ENCODE measurements at regions not wholly inside any gene's neighbourhood (a gene's known extent, or its start where the extent isn't known, plus 50 kb on each side); places are given as distances from the start of the nearest gene placed in this dataset.

DNA sequence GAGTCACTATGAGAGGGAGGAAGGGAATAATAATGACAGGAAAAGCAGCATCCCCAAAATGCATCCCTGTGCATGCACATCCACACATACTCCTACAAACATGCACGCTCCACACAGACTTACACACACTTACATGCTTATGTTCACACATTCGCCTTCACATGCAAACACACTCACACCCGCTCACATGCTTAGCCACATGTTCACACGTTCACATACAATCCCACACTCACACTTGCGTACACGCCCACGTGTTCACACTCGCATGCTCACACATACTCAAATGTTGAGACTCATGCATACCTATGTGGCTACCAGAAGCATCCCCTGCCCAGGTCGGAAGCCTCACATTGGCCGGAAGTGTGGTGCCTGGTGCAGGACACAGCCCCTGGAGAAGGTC is 372.1 kb downstream of the MN1 start:
- FAIRE-seq (no peak), DNase-seq (ENCODE audit: insufficient read length, low spot score) (no peak)
- TF ChIP-seq, protein P1, sequence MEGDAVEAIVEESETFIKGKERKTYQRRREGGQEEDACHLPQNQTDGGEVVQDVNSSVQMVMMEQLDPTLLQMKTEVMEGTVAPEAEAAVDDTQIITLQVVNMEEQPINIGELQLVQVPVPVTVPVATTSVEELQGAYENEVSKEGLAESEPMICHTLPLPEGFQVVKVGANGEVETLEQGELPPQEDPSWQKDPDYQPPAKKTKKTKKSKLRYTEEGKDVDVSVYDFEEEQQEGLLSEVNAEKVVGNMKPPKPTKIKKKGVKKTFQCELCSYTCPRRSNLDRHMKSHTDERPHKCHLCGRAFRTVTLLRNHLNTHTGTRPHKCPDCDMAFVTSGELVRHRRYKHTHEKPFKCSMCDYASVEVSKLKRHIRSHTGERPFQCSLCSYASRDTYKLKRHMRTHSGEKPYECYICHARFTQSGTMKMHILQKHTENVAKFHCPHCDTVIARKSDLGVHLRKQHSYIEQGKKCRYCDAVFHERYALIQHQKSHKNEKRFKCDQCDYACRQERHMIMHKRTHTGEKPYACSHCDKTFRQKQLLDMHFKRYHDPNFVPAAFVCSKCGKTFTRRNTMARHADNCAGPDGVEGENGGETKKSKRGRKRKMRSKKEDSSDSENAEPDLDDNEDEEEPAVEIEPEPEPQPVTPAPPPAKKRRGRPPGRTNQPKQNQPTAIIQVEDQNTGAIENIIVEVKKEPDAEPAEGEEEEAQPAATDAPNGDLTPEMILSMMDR (IDR thresholded peaks at IDR 0.05; ENCODE audit: insufficient read depth, missing control alignments) = no peak

DNA sequence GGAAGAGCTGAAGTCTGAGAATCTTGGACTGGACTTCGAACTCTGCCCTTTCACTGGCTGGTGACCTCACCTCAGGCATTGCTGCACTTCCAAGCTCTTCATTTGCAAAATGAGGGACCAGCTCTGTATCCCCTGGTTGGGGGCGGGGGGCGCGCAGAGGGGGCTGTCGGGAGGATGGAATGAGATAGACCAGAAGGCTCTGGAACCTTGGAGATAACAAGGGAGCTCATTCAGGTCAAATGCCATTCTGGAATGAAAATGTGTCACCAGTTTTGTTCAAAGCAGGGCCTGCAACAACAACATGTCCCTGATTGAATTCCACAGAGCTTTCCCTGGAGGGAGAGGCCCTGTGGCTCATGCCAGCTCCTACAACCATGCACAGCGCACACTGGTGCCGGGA is 370.5 kb downstream of the MN1 start:
- TF ChIP-seq, protein P1 (IDR thresholded peaks at IDR 0.05; ENCODE audit: insufficient read depth, missing control alignments) = no peak
- FAIRE-seq = no peak
- DNase-seq (ENCODE audit: insufficient read length, low spot score) = no peak

DNA sequence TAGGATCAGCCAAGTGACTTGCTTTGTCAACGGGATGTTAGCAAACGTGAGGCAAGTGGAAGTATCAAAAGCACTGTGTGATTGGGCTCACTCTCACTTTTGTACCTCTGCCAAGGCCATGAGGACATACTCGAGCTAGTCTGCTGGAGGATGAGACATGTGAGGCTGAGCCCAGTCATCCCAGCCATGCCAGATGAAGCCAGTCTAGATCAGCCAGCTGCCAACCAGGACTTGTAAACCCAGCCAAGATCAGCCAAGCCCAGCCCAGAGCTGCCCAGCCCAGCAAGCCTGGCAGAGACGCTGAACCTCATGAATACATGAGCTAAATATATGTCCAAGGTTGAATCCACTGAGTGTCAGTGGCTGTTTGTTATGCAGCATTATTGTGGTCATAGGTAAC is 369.7 kb downstream of the MN1 start:
- TF ChIP-seq, protein P1 (IDR thresholded peaks at IDR 0.05; ENCODE audit: insufficient read depth, missing control alignments) = no peak
- FAIRE-seq = no peak
- no peak for DNase-seq (ENCODE audit: insufficient read length, low spot score)

DNA sequence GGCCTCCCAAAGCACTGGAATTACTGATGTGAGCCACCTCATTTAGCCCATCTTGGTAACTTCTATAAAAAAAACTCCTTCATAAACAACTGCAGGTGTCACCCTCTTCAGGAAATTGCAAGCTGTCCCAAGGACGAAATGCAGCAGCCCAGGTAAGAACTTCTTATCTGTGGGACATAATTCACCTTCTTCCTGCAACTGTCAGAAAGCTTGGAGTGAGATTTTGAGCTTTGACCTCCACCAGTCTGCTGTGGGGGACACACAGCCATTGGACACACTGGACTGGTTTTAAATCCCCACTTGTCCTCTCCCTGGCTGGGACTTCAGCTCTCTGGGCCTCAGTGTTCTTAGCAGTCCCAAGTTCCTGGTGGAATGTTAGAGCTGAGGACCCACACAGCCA is 368.5 kb downstream of the MN1 start:
- FAIRE-seq (no peak), DNase-seq (ENCODE audit: insufficient read length, low spot score) (no peak)
- TF ChIP-seq, protein P1 (IDR thresholded peaks at IDR 0.05; ENCODE audit: insufficient read depth, missing control alignments) = no peak

DNA sequence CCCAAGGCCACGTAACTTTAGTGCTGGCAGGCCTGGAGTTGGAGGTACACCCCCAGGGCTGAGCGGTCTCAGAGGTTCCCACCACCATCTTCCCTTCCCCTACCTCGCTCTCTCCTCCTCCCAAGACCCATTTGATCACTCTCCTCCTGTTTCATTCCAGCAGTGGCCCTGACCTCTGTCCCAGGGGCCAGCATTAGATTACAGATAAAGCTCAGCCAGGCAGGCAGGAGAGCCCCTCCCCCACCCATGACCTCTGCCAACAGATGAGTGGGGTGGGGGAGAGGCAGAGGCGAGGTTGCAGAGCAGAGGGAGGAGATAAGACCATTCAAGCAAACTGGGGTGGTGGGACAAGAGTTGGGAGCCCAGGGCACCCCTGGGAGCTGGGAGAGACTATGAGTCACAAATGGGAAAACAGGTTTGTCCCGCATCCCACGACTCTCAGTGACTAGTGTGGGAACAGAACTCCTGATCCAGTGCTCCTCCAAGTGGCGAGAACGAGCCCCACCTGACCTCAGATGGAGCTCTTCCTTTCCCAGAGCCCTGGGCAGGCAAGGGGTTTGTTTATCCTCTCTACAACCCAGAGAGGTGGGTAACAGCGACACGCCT is 367.9 kb downstream of the MN1 start:
- DNase-seq (ENCODE audit: insufficient read length, low spot score) (no peak), FAIRE-seq (no peak)
- TF ChIP-seq, protein P1 (IDR thresholded peaks at IDR 0.05; ENCODE audit: insufficient read depth, missing control alignments) = no peak

DNA sequence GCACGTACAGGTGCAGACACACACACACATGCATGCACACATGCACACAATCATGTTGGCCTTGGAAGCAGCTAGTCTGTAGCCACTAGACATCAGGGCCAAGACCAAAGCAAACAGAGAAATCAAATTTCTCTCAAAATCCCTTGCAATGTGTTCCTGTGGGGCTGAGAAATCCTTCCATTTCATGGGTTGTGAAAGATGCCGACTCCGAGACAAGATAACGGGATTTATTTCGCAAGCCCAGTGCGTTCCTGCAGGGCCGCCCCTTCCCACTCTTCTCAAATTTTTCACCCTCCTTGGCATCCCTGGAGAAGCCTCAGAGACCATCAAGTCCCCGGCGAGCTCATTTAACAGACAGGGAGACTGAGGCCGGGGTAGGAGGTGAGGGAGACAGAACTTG is 366.7 kb downstream of the MN1 start:
- FAIRE-seq (no peak), DNase-seq (ENCODE audit: insufficient read length, low spot score) (no peak)
- TF ChIP-seq, protein P1 (IDR thresholded peaks at IDR 0.05; ENCODE audit: insufficient read depth, missing control alignments) = no peak

DNA sequence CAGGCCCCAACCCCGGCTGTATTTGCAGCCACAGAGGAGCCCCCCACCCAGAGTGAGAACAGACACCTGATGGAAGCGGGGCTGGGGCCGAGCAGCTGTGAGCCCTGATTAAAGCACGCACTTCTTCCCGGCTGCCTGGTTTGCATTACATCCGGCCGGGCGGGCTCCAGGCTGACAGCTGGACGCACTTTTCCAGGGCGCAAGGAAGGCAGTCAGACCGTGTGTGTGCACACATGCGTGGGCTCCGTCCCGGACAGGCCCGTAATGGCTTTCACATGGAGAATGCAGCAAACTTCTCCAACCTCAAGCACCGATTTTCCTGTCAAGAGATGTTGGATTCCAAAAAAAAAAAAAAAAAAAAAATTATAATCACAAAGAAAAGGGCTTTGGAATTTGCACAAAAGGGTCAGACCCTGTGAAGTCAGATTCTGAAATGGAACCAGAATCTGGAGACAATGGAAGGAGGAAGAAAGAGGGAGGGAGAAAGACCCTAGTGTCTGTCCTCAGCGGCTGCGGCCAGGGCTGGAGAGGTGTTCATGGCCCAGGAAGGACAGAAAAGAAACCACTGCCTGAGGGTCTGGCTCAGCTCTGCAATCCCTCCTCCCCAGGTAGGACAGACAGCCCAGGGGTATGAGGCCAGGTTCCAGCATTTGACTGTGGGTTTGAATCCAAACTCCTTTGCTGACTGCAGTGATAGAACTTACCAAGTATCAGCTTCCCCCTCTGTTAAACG is 365.5 kb downstream of the MN1 start:
- DNase-seq (ENCODE audit: insufficient read length, low spot score) (no peak), FAIRE-seq (no peak)
- TF ChIP-seq, protein P1 (IDR thresholded peaks at IDR 0.05; ENCODE audit: insufficient read depth, missing control alignments) = no peak

Data from D721Med (cell line).